ENCODE measurements at regions not wholly inside any gene's neighbourhood (a gene's known extent, or its start where the extent isn't known, plus 50 kb on each side); places are given as distances from the start of the nearest gene placed in this dataset.

DNA sequence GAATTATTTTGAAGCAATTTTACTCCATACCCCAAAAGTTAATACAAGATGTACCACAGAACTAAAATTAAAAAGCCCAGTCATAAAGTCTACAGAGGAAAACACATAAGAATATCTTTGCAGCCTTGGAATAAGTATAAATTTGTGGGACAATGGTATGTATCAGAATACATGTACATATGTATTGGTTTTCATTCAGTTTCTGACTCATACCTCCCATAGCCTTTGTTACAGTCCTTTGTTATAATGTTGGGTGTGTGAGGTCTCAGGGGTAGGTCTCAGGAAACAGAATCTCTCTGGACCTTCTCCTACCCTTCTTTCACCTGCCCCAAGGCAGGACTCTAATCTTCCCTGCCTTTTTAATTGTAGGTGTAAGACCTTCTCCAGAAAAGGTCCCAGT, 1370.7 kb upstream of the CDH2 start:
- DNase-seq (ENCODE audit: low spot score): no peak

- no peak for DNase-seq (ENCODE audit: low spot score)
These were observed 1363.6 kb upstream of the CDH2 start for GRCh38 chr18:29540548-29540947.

- no peak for DNase-seq (ENCODE audit: low spot score)
These were observed 1354.8 kb upstream of the CDH2 start for GRCh38 chr18:29531746-29532145.

GRCh38 chr18:29523371-29523770, 1346.4 kb upstream of the CDH2 start:
- no peak for DNase-seq (ENCODE audit: low spot score)

- DNase-seq (ENCODE audit: low spot score): no peak
These were observed 1335.8 kb upstream of the CDH2 start for GRCh38 chr18:29512761-29513160.

- no peak for DNase-seq (ENCODE audit: low spot score)
These were observed 1335.3 kb upstream of the CDH2 start for GRCh38 chr18:29512203-29512602.

DNA sequence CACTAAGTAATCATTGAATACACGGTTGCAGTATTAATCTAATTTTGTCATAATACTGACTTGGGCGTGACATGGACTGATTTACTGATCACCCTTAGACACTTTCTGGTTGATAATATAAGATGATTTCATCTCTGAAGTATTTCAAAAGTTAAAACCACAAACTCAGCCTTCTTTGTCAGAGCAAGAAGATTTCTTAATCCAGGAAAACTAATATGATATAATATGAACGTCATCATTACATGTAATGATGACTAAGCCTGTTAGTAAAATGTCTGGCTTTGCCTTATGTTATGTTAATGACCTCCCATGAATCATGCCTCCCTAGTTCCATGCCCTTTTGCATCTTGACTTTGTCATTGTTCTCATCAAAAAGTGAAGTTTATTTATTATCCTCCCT, 1325.0 kb upstream of the CDH2 start:
- DNase-seq (ENCODE audit: low spot score): no peak

GRCh38 chr18:29496152-29496680, 1319.3 kb upstream of the CDH2 start:
- no peak for DNase-seq (ENCODE audit: low spot score)

DNA sequence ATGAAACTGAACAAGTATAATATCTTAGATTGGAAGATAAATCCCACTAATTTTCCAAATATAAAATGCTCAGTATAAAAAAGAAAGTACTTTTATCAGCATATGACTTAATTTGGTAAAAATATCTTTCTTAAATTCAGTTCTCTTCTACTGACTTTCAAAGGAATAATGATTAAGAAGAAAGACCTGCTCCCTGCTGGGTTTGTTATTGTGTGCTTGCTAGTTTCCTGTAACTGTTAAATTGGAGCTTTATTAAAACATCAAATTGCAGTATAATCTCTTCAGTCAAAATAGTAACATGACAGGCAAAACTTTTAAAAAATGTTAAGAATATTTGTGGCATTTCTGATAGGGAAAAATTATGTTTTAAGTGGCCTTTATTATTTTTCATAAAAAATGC, 1317.4 kb upstream of the CDH2 start:
- DNase-seq (ENCODE audit: low spot score): no peak

DNA sequence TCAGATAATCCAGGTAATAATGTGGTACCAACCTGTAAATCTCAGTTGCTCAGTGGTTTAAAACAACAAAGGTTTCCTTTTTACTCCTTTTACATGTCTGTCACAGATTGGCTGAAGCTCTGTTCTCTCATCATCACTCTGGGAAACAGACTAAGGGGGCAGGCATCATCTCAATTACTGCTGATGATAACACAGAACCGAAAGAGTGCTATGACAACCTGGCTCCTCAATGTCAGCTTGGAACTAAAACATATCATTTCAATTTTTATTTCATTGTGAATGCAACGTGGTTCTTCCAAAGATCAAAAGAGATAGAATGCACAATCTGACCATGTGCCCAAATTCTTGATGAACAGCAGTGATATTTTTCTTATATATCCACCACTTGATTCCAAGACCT, 1315.0 kb upstream of the CDH2 start:
- DNase-seq (ENCODE audit: low spot score): no peak

DNA sequence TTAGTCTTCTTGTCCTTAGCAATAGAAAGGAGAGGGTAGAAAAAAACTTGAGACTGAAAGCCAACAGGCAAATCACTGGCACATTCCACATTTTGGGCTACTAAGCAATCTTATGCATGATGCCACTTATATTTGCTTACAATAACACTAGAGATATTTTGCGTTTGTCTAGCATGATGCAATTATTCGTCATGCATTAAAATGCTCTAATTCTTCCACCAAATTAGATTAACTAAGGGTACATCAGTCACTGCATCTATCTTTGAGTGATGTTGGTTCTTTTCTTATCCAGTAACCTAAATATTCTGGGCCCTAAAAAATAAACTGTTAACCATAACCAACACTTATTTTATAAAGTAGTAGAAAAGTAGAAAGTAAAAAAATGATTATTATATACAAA, 1311.7 kb upstream of the CDH2 start:
- DNase-seq (ENCODE audit: low spot score): no peak

DNA sequence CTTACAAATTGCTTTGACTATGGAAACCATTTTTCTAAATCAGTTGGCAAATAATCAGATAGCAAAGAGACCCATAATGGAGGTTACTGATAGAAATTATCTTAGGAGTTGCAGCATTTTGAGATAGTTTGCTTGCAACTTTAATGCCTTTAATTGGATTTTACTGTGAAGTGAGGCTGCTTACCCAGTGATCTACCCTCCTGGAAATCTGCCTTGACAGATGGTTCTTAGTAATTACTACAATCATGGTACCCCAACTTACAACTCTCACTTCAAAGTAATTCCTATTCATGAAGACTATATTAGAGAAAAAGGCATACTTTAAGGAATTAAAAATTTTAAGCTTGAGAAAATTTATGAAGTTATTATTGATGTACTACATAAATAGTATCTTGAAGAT, 1288.6 kb upstream of the CDH2 start:
- no peak for DNase-seq (ENCODE audit: low spot score)

DNA sequence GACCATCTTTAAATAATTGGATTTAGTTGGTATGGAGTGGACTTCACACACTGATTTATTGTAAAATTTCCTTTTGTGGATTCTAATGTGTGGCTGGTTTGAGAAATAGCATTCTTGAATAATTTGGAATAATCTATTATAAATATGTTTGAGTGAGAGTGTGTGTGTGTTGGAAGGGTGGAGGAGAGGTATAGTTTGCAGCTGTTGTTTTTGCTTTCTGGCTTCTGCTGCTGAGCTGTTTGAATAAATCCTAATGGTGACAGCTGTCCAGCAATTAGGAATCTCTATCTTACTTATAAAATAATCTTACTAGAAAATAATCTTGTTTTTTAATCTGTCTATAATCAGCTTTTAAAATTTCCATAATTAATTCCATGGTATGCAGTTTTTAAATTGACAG, 1283.0 kb upstream of the CDH2 start:
- DNase-seq (ENCODE audit: low spot score): no peak

GRCh38 chr18:29457316-29457889, 1280.5 kb upstream of the CDH2 start:
- DNase-seq (ENCODE audit: low spot score): no peak

- no peak for DNase-seq (ENCODE audit: low spot score)
These were observed 1272.5 kb upstream of the CDH2 start for GRCh38 chr18:29449424-29449823.

DNA sequence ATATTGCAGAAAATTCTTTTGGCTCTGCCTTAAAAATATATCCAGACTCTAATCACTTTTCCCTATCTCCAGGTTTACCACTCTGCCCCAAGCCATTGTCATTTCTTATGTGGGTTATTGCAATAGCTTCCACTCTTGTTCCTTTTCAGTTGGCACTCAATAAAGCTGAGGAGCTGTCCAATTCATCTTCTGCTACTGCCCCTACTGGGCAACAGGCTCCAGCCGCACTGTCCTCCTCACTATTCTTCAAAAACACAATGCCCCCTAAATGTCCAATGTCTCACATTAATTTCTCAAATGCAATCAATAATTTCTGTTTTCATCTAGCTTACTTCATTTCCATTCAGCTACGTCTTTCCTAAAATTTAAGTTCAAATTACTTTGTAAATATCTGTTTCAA, 1262.5 kb upstream of the CDH2 start:
- DNase-seq (ENCODE audit: low spot score): no peak

- no peak for DNase-seq (ENCODE audit: low spot score)
These were observed 1259.5 kb upstream of the CDH2 start for GRCh38 chr18:29436459-29436858.

DNA sequence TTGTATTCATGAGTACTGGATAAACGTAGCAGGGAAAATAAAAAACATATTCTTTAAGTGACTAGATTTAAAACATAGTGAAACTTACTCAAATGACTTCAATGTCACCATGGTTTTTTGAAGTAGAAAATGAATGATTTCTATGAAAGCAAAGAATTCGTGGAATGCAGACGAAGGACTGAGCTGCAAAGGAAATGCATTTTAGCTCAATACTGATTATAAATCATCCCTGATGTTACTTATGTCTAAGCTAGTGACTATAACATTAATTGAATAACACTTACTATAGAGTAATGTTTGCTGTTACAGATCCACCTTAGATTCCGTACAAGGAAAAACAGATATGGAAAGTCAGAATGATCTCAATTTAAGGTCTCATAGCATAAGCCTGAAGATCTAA, 1257.7 kb upstream of the CDH2 start:
- no peak for DNase-seq (ENCODE audit: low spot score)

DNA sequence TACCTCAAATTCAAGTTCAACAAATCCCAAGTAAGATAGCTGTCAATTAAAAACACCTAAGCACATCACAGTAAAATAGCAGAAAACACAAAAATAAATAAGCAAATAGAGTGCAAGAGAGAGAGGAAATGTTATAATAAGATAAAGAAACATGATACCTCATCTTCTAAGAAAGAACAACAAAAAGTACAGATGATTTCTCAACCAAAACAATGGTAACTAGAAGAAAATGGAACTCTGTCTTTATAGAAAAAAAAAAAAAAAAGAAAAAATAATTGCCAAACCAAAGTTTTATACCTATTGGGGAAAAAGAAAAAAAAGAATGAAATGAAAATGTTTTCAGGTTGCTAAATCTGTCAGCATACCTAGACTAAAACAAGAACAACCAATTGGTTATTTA, 1253.5 kb upstream of the CDH2 start:
- no peak for DNase-seq (ENCODE audit: low spot score)

DNA sequence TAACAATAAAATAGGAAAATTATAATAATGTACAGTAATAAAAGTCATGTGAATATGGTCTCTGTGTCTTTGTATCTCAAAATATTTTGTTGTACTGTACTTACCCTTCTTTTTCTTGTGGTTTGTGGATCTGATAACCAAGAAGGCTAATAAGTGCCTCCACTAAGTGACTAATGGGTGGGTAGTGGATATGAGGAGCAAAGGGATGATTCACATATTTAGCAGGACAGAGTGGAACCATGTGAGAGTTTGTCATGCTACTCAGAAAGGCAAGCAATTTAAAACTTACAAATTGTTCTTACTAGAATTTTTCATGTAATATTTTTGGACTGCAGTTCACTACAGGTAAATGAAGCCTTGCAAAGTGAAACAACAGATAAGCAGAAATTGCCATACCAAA, 1241.2 kb upstream of the CDH2 start:
- DNase-seq (ENCODE audit: low spot score): no peak

- DNase-seq (ENCODE audit: low spot score): no peak
These were observed 1230.1 kb upstream of the CDH2 start for GRCh38 chr18:29406996-29407395.

- DNase-seq (ENCODE audit: low spot score): no peak
These were observed 1220.6 kb upstream of the CDH2 start for GRCh38 chr18:29397536-29397935.

GRCh38 chr18:29383311-29384273, 1206.7 kb upstream of the CDH2 start:
- no peak for DNase-seq (ENCODE audit: low spot score)
